Choroid plexus epithelial cell (primary cell): ENCODE measurements at regions not wholly inside any gene's neighbourhood (a gene's known extent, or its start where the extent isn't known, plus 50 kb on each side); places are given as distances from the start of the nearest gene placed in this dataset.
A peak's percentile ranks its signal among the peaks of the same experiment; 100 is the strongest.

ENCODE experiments used
- DNase-seq: peaks from one replicate; pipeline ENCODE4 v3.0.0-alpha.2; 2010; ENCODE audit warnings: low read depth
- H3K4me3 ChIP-seq: 2 replicates; pipeline ENCODE4 v1.5.1; 2011; ENCODE audit warnings: low read depth, mild to moderate bottlenecking, control low read depth, low read length, moderate library complexity
- CTCF ChIP-seq: conservative IDR thresholded peaks from 2 replicates; pipeline ENCODE4 v1.5.1; 2011; ENCODE audit warnings: low read depth, mild to moderate bottlenecking, control low read depth, inconsistent platforms, low read length, moderate library complexity

- TF ChIP-seq CTCF = no peak
- no peak overlapping the region for H3K4me3 ChIP-seq
- peak; percentile 31 for DNase-seq
Measured at GRCh38 chr13:47372751-47373150, 475.9 kb upstream of the HTR2A start.

- no peak for DNase-seq
- no peak for TF ChIP-seq CTCF
Measured at GRCh38 chr13:47351798-47352197, 454.9 kb upstream of the HTR2A start.

GRCh38 chr13:47350334-47351124 lies 453.7 kb upstream of the HTR2A start:
- H3K4me3 ChIP-seq = no peak overlapping the region
- TF ChIP-seq CTCF = no peak
- no peak for DNase-seq

More at GRCh38 chr13:47351798-47352197, 454.9 kb upstream of the HTR2A start:
- H3K4me3 ChIP-seq = no peak overlapping the region

GRCh38 chr13:47349211-47349610 lies 452.4 kb upstream of the HTR2A start:
- no peak for TF ChIP-seq CTCF
- no peak for DNase-seq
- H3K4me3 ChIP-seq = no peak overlapping the region

- no peak overlapping the region for H3K4me3 ChIP-seq
- DNase-seq = peak; percentile 94
- no peak for TF ChIP-seq CTCF
Measured at GRCh38 chr13:47337781-47338507, 441.1 kb upstream of the HTR2A start.

- peak; percentile 90 for DNase-seq
- no peak for TF ChIP-seq CTCF
- no peak overlapping the region for H3K4me3 ChIP-seq
Measured at GRCh38 chr13:47334173-47334572, 437.3 kb upstream of the HTR2A start.
